GM12878 (cell line): ENCODE measurements at regions not wholly inside any gene's neighbourhood (a gene's known extent, or its start where the extent isn't known, plus 50 kb on each side); places are given as distances from the start of the nearest gene placed in this dataset.

ENCODE experiments used
- ATAC-seq: fragments of 200-7000 bp; cut with Tn5 transposase; 3 replicates; pipeline ENCODE4 v1.9.1; 2020; ENCODE audit warnings: mild to moderate bottlenecking, moderate library complexity
- BruUV-seq: library from RNA; stranded (reverse); fragments of 400-500 nt; replicated peaks from 2 replicates; lab custom pipeline; 2021; lab: Mats Ljungman, UMichigan
- CTCF ChIA-PET: fragments of 300-600 bp; sonication (Branson Sonifier 250); formaldehyde crosslinking; extraction: SDS; loops from one replicate; lab custom pipeline; 2021; ENCODE audit warnings: inconsistent platforms; lab: Yijun Ruan, JAX
- POLR2A ChIA-PET: fragments of 350-600 bp; formaldehyde crosslinking; extraction: SDS; loops from one replicate; lab custom pipeline; 2021; ENCODE audit warnings: inconsistent platforms; lab: Charles Lee
- RAD21 ChIA-PET: fragments of 300-600 bp; sonication (Branson Sonifier 250); formaldehyde crosslinking; loops from one replicate; lab custom pipeline; 2023; ENCODE audit warnings: antibody characterized with exemption; ENCODE audit not compliant: unreplicated experiment; lab: Charles Lee
- SMC1A ChIA-PET: fragments of 300-600 bp; sonication (Branson Sonifier 250); formaldehyde crosslinking; loops from one replicate; lab custom pipeline; 2023; ENCODE audit not compliant: unreplicated experiment, uncharacterized antibody; lab: Charles Lee
- DNase-seq: peaks from one replicate; pipeline ENCODE4 v3.0.0-alpha.2; 2011; ENCODE audit warnings: low read depth, low spot score
- FAIRE-seq: peaks from 3 replicates; lab custom pipeline; 2011; peaks lifted over from hg19 to GRCh38; lab: Jason Lieb, UNC
- H2AFZ ChIP-seq: 2 replicates; pipeline ENCODE4 v1.6.0; 2011; ENCODE audit warnings: low read depth, low read length, control low read depth; ENCODE audit not compliant: control insufficient read depth
- H3K27ac ChIP-seq: 2 replicates; pipeline ENCODE4 v1.5.1; 2011; ENCODE audit warnings: control low read depth; ENCODE audit not compliant: control insufficient read depth, insufficient read depth
- H3K27me3 ChIP-seq, 2 experiments: replicated peaks in 1 of 2; 2 replicates each; pipeline versions ENCODE4 v1.6.0 to v1.6.1; 2011; ENCODE audit warnings: low read length in 1 of 2; ENCODE audit not compliant: control insufficient read depth in 2 of 2, insufficient read depth in 2 of 2
- H3K36me3 ChIP-seq, 2 experiments: 2 replicates each; pipeline ENCODE4 v1.5.1; 2011; ENCODE audit warnings: low read length in 1 of 2; ENCODE audit not compliant: control insufficient read depth in 2 of 2, insufficient read depth in 2 of 2
- H3K4me1 ChIP-seq: 2 replicates; pipeline ENCODE4 v1.6.1; 2011; ENCODE audit warnings: mild to moderate bottlenecking, low read length, moderate library complexity, mixed read lengths; ENCODE audit not compliant: control insufficient read depth, insufficient read depth
- H3K4me2 ChIP-seq: 2 replicates; pipeline ENCODE4 v1.6.0; 2011; ENCODE audit warnings: control low read depth; ENCODE audit not compliant: control insufficient read depth, insufficient read depth
- H3K4me3 ChIP-seq: fragments of 200-600 bp; sonication (generic); 2 replicates; pipeline ENCODE4 v1.5.1; 2016
- H3K79me2 ChIP-seq: 2 replicates; pipeline ENCODE4 v1.6.0; 2011; ENCODE audit warnings: low read length; ENCODE audit not compliant: control insufficient read depth, insufficient read depth
- H3K9ac ChIP-seq: 2 replicates; pipeline ENCODE4 v1.8.0; 2011; ENCODE audit warnings: low read length, control low read depth, mixed read lengths; ENCODE audit not compliant: control insufficient read depth, insufficient read depth
- H3K9me3 ChIP-seq: replicated peaks from 3 replicates; pipeline ENCODE4 v1.5.1; 2011; ENCODE audit warnings: mild to moderate bottlenecking, low read length; ENCODE audit not compliant: control insufficient read depth, insufficient read depth
- H4K20me1 ChIP-seq: 2 replicates; pipeline ENCODE4 v1.6.0; 2011; ENCODE audit not compliant: control insufficient read depth, insufficient read depth
- ESRRA ChIP-seq: IDR thresholded peaks from 2 replicates; pipeline ENCODE4 v1.6.1; 2012; ENCODE audit warnings: mild to moderate bottlenecking, low read length, improper control_type of control experiment
- ETV6 ChIP-seq, 2 experiments: fragments of 450-650 bp in 1 of 2; IDR thresholded peaks in 1 of 2; conservative IDR thresholded peaks in 1 of 2; 2 replicates each; pipeline ENCODE4 v1.6.1; 2014; ENCODE audit warnings: antibody characterized with exemption in 1 of 2, borderline replicate concordance in 1 of 2, low read depth in 1 of 2, mild to moderate bottlenecking in 1 of 2, moderate library complexity in 1 of 2
- GATAD2B ChIP-seq: fragments of 450-650 bp; conservative IDR thresholded peaks from 2 replicates; pipeline ENCODE4 v1.6.1; 2017; ENCODE audit warnings: low read depth, mild to moderate bottlenecking, moderate library complexity
- IRF5 ChIP-seq: fragments of 450-650 bp; IDR thresholded peaks from 2 replicates; pipeline ENCODE4 v1.6.1; 2017; ENCODE audit warnings: borderline replicate concordance
- MEF2A ChIP-seq: IDR thresholded peaks from 2 replicates; pipeline ENCODE4 v1.6.1; 2011; ENCODE audit warnings: low read depth, mild to moderate bottlenecking, low read length, moderate library complexity; ENCODE audit not compliant: insufficient read depth
- MXI1 ChIP-seq: fragments of 150-350 bp; IDR thresholded peaks from 2 replicates; pipeline ENCODE4 v1.6.1; 2011; ENCODE audit warnings: low read depth, mild to moderate bottlenecking, inconsistent platforms, low read length, improper control_type of control experiment
- NRF1 ChIP-seq: conservative IDR thresholded peaks from 2 replicates; pipeline ENCODE4 v1.6.1; 2011; ENCODE audit warnings: mild to moderate bottlenecking, low read depth, low read length, improper control_type of control experiment
- SIN3A ChIP-seq: IDR thresholded peaks from 2 replicates; pipeline ENCODE4 v1.6.1; 2012; ENCODE audit warnings: low read depth, low read length, improper control_type of control experiment
- SUZ12 ChIP-seq: fragments of 200-600 bp; sonication (generic); IDR thresholded peaks from one replicate; pipeline ENCODE4 v1.6.1; 2018; ENCODE audit warnings: antibody characterized with exemption, mild to moderate bottlenecking; ENCODE audit not compliant: unreplicated experiment
- ZBTB40 ChIP-seq: fragments of 450-650 bp; IDR thresholded peaks from 2 replicates; pipeline ENCODE4 v1.6.1; 2016; ENCODE audit warnings: mild to moderate bottlenecking, moderate library complexity, borderline replicate concordance
- ZNF207 ChIP-seq: fragments of 450-650 bp; IDR thresholded peaks from 2 replicates; pipeline ENCODE4 v1.6.1; 2014; ENCODE audit warnings: antibody characterized with exemption, mild to moderate bottlenecking, borderline replicate concordance
- WGBS: methylation state at CpG from one replicate; pipeline ENCODE4 v1.1.6; 2016; ENCODE audit warnings: low lambda C conversion rate; ENCODE audit not compliant: insufficient replicate concordance, insufficient coverage; ENCODE audit errors: missing lambda C conversion rate; 5-methylcytosine and 5-hydroxymethylcytosine counted together
- in situ Hi-C: fragments of 300-500 bp; cut with MboI; formaldehyde crosslinking; loops from 9 replicates; pipeline ENCODE4 v1.14.3; 2018; ENCODE audit warnings: mixed read lengths
- intact Hi-C: fragments of 100-400 bp; cut with micrococcal nuclease; formaldehyde crosslinking; loops from one replicate; pipeline ENCODE4 v1.14.2; 2022; ENCODE audit not compliant: unreplicated experiment
- TF ChIP-seq, protein P1 (sequence below): IDR thresholded peaks from 2 replicates; pipeline ENCODE4 v1.6.1; 2012; ENCODE audit warnings: low read depth, low read length, improper control_type of control experiment
- TF ChIP-seq, protein P2 (sequence below): fragments of 450-650 bp; IDR thresholded peaks from 2 replicates; pipeline ENCODE4 v1.6.1; 2014; ENCODE audit warnings: mild to moderate bottlenecking

DNA sequence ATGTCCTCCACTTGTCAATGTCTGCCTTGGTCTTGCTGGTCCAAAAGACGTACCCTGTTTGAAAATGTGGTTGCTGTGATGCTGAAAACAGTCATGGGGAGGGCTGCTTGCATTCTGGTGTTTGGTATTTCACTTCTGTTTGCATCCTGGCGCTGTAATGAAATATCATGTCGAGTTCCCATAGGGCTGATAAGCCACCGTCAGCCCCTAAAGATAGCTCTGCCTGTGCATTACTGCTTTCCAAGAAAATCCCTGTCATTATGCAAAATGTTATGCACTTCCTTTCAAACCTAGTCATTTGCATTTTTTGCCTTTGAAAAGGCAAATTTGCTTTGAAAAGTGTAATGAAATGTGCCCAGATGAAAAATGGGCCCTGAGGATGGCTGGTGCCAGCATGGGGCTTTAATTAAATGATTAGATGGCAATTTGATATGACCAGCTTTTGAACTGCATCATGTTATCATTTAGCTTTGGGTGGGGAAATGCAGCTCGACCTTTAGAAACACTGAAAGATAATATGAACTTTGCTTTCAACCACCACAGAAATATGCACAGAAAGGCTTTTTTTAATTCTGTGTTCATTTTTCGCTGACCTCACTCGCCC, 374.4 kb upstream of the SGCD start (continued):
- no peak for TF ChIP-seq ZNF207

GRCh38 chr5:155953335-155953734, 373.6 kb upstream of the SGCD start:
- H3K9me3 ChIP-seq = no peaks in the 10 kb centered on the region
- ChIA-PET SMC1A (interaction anchor here (1.3 kb wide), 1 partner anchor 32 kb away, joined by 3 read pairs; no protein-coding TSS in a partner anchor), POLR2A (no interaction called here), RAD21 (no interaction called here), CTCF (interaction anchor here (1.2 to 1.3 kb wide), 2 partner anchors 9 kb away, joined by 3 to 4 read pairs; no protein-coding TSS in a partner anchor)
- no peaks in the 10 kb centered on the region for H3K79me2 ChIP-seq
- no peaks in the 10 kb centered on the region for H4K20me1 ChIP-seq
- intact Hi-C loops = no loop called here
- BruUV-seq = no TSS peak
- no peak overlapping the region for H3K4me2 ChIP-seq
- TF ChIP-seq ZBTB40 (no peak), NRF1 (no peak), GATAD2B (no peak), SUZ12 (no peak), IRF5 (no peak), ESRRA (no peak), ETV6 (conservative IDR thresholded peaks at IDR 0.05 in 1 of 2, IDR thresholded peaks at IDR 0.05 in 1 of 2; ENCODE audit: borderline replicate concordance in 1 of 2, low read depth in 1 of 2) (no peak), SIN3A (no peak), MEF2A (no peak), MXI1 (no peak)
- TF ChIP-seq, protein P1, sequence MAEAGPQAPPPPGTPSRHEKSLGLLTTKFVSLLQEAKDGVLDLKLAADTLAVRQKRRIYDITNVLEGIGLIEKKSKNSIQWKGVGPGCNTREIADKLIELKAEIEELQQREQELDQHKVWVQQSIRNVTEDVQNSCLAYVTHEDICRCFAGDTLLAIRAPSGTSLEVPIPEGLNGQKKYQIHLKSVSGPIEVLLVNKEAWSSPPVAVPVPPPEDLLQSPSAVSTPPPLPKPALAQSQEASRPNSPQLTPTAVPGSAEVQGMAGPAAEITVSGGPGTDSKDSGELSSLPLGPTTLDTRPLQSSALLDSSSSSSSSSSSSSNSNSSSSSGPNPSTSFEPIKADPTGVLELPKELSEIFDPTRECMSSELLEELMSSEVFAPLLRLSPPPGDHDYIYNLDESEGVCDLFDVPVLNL = no peak
- TF ChIP-seq, protein P2, sequence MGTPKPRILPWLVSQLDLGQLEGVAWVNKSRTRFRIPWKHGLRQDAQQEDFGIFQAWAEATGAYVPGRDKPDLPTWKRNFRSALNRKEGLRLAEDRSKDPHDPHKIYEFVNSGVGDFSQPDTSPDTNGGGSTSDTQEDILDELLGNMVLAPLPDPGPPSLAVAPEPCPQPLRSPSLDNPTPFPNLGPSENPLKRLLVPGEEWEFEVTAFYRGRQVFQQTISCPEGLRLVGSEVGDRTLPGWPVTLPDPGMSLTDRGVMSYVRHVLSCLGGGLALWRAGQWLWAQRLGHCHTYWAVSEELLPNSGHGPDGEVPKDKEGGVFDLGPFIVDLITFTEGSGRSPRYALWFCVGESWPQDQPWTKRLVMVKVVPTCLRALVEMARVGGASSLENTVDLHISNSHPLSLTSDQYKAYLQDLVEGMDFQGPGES = no peak
- no peak overlapping the region for H3K4me3 ChIP-seq
- no peak for FAIRE-seq
- H3K27me3 ChIP-seq = peaks cover 0 to 3% of the 10 kb centered on the region in 2 experiments; a peak in 2 of 4 replicates
- ATAC-seq = peak; percentile 42; the same call in 2 of the 3 replicates
- no peak overlapping the region for H2AFZ ChIP-seq
- H3K9ac ChIP-seq = no peak overlapping the region
- no peaks in the 10 kb centered on the region for H3K36me3 ChIP-seq
- in situ Hi-C loops = no loop called here
- DNase-seq = no peak
- H3K27ac ChIP-seq = no peak overlapping the region
- no peaks in the 10 kb centered on the region for H3K4me1 ChIP-seq
- WGBS = 0% methylated on average over 1 of the region's 1 CpG
